Fibroblast of peridontal ligament (primary cell): ENCODE measurements at regions not wholly inside any gene's neighbourhood (a gene's known extent, or its start where the extent isn't known, plus 50 kb on each side); places are given as distances from the start of the nearest gene placed in this dataset.
"Not testable (repeated sequence)": the region's sequence is repeated elsewhere in the genome, so short reads cannot be mapped to it uniquely, and the experiment has no call there.

Source experiments
- DNase-seq: peaks from one replicate; pipeline ENCODE4 v3.0.0-alpha.2; 2010; ENCODE audit errors: extremely low read depth

DNA sequence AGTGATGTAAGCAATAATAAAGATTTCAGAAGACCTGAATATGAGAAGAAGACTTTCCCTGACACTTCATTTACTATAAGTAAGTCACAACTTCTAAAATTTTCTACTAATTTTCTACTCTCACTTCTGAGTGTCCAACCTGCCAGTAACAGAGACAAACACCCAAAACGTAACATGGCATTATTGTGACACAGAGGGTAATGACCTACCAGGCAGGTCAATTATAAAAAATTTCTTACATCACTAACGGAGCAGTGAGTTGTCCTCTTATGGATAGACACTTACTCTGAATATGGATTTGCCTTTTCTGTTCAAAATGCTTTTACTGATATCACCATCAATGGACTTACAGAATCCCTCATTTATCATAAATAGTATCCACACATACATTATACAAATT lies 405.9 kb upstream of the MAGEB16 start:
- DNase-seq, result no peak

DNA sequence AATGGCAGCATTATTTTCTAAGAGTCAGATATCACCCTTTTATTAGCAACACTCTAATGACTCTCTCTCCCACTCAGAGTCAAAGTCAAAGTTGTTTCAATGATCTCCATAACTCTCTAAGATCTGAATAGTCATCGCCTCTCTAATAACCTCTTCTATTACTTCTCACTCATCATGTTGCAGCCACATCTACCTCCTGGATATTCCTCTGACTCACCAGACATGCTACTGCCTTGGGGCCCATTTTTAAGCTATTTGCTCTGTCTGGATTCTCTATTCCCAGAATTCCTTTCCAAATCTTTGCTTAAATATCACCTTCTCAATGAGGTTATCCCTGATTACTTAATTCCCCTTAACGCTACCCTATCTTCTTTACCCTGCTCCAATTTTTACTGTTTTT lies 391.8 kb upstream of the MAGEB16 start:
- DNase-seq, result no peak

DNA sequence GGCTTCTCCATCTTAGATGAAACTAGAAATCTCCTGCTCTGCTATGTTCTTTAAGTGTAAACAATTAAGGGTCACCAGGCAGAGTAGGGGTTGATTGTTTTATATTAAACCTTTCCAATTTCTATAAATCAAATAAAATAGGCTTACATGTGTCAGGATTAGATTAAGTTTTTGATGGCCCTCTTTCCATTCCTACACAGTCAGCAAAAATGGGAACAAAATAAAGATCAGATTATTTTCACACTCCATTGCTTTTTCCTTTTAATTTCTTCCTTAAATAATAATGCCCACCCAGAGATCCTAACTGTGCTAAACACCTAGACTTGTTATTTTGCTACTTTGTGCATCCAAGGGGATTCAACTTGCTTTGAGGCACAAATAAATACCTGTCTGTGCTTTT lies 381.4 kb upstream of the MAGEB16 start:
- DNase-seq, result no peak

DNA sequence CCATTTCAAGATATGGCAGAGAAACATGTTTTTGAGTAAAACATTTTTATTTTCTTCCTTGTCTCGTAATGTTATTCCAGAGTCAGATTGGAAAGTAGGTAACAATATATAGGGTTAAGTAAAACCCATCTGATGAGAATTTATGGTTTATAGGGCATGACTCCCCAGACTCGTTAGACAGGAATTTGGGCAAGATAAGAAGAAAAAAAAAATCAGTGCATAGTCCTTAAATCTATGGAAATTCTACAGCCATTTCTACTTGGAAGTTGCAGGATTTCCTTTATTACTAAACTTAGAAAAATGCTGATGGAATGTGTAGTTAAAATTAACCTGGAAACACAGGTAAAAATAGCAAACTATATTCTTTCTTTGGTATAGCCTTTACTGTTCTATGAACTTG lies 366.1 kb upstream of the MAGEB16 start:
- DNase-seq, result no peak

DNA sequence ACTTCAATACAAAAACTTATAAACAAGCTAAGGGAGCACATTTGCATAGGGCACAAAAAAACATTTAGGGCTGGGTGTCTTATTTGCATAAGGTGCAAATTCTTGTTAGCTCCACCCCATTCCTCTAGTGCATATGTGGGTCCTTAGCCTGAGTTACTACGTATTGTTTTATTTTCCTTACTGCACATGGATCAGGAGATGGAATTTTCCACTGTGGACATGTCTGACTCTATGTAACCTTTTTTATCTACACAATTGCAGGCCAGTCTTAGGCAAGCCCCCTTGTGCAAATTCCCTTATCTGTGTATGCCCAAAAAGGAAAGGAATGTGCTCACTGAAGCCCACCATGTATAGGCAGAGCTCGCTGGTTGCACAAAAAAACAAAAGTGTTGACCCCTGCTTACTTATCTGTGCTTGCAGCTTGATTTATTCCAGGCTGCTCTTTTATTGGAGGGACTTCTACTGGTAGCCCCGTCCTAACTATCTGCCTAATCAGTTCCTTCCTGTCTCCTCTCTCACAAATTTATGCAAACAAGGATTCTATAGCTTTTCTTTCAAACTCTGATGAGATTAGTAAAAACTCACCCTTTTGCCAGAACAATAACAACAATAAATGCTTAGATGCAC lies 359.0 kb upstream of the MAGEB16 start:
- DNase-seq, result no peak

DNA sequence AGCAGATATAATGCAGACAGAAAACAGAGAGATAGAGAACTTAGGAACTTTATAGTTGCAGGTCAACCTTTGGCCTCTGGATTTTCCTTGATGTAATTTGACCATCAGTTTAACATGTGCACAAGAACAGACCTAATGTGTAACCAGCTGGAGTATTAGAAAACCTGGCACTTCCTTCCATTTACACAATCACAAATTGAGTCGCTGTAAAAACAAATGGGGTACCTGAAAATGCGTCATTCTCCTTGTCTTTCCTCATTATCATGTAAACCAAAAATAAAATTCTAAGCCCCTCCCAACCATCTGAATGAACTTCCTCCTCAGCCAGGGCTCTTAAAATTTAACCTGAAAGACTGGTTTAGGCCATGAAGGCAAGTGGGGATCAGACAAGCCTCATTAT lies 358.4 kb upstream of the MAGEB16 start:
- DNase-seq, result no peak

DNA sequence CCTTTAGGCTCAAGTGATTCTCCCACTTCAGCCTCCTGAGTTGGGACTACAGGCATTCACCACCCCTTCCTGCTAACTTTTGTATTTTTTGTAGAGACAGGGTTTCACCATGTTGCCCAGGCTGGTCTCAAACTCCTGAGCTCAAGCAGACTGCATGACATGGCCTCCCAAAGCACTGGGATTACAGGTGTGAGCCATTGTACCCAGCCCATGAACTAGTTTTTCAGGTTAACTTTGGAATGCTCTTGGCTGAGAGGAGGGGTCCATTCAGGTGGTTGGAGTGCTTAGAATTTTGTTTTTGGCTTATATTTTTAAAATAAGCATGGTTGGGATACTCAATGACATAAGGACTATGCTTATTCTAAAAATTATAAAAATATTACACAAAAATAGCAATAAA lies 355.7 kb upstream of the MAGEB16 start:
- DNase-seq, result no peak

DNA sequence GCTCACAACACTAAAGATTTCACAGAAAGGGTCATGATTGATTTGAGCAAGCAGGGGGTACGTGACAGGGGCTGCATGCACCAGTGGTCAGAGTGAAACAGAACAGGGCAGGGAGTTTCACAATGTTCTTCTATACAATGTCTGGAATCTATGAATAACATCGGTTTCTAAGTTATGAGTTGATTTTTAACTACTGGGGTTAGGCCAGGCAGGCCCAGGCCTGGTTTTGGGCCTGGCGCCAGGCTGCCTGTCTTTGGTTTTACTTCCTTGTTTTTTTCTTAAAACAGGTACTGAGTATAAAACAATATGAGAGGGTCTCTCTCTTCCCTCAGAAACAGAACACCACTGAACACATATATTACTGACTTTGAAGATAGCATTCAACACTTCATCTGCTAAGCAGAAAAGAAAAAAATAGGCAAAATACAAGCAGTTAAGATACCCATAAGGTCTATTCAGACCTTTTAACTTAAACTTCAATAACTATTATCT lies 355.0 kb upstream of the MAGEB16 start:
- not testable (repeated sequence) for DNase-seq

DNA sequence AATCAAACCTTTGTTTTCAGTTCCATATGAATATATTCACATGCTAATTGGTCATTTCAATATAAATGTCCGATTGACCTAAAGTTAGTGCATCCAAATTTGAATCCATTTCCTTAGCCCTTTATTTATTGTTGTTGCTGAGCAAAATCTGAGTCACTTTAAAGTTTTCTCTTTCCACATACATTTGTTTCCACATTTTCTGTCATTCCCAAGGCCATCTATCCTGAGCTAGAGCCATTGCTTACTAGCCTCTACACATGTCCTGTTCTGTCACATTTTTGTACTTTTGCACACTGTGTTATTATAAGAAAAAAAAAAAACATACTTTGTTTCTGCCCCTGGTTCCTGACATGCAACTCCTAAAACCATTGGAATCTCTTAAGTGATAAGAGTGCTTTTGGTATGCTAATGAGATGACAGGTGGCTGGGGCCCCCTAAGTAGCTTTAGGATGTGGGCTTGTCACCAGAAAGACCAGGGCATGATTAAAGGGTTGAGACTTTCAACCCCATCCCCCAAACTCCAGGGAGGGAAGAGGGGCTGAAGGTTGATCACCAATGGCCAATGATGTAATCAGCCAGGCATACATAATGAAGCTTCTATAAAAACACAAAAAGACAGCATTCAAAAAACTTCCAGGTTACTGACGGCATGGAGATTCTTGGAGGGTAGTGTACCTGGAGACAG lies 353.3 kb upstream of the MAGEB16 start:
- DNase-seq, result no peak

DNA sequence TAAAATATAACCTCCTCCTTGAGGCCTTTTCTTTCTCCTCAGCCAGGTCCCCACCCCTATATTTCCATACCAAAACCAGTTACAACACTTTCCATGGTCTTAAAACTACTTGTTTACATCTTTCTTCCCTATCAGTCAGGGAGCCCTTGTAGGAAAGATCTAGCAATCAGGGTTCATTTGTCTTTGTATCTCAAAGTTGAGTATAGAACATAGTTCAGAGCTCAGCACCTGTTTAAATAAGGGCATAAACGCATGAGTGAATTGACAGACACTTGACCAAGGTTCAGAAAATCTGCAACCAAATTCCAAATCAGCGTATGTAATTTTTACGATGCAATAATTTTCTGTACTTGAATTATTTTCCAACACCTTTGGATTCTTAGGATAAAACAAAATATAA lies 352.2 kb upstream of the MAGEB16 start:
- no peak for DNase-seq

DNA sequence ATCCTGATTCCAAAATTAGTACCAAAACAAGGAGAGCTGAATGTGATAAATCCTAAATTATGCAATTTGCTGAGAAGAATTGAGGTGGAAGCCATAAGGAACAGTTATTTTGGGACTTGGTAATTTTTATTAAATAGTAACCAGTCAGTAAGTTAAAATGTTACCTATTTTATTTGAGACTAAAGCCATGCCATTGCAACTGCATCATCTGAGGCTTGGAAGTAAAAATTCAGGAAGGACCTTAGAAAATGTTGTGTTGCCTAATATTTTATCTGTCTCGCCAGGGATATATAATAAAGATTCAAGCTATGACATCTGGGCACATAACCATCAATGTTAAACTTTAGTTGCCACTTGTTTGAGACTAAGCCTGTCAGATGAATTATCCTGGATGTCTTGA lies 341.3 kb upstream of the MAGEB16 start:
- DNase-seq, result no peak

DNA sequence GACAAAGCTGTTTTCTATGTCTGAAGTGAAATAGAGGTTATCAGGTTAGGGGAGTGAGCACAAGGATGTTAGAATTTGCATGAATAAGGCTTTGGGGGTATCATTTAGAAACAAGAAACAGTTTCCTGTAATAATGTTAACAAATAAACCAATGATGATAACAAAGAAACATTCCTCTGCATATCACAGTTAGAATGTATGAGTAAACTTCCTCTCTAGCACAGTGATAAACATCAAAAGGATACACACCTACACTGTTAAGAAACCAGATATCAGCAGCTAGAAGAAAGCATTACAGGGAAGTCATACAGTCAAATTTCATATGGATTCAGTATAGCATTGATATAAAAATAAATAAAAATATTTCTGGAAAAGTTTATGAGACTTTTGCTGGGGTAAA lies 340.0 kb upstream of the MAGEB16 start:
- no peak for DNase-seq

DNA sequence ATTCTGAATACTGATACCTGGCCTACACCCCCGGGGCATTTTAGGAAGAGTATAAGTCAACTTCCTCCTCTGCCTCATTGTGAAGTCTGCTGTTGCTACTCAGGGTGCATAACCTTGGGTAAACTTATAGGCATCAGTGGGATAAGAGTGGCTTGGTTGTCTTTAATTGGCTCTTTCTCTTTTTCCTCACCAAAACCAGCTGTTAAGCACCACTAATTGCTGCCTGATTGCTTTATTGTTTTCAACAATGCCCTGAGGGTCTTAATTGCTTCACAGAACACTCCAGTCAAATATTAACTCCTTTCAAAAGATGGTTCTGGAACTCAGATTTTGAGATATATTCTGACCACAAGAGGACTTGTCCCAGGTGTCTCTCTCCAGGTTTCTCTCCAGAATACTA lies 337.0 kb upstream of the MAGEB16 start:
- no peak for DNase-seq

DNA sequence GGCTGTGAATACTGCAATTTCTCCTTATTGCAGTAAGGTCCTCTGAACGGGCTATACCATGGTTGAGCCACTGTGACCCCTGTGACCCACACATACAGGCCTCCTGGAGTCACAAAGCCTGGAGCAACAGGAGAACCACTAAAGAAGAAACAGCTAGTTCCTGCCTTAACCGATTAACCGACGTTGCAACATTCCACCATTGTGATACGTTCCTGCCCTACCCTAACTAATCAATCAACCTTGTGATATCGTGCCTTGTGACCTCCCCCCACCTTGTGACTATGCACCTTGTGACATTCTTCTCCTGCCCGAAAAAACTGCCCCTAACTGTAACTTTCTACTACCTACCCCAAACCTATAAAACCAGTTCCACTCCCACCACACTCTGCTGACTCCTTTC lies 301.5 kb upstream of the MAGEB16 start:
- DNase-seq, result not testable (repeated sequence)

DNA sequence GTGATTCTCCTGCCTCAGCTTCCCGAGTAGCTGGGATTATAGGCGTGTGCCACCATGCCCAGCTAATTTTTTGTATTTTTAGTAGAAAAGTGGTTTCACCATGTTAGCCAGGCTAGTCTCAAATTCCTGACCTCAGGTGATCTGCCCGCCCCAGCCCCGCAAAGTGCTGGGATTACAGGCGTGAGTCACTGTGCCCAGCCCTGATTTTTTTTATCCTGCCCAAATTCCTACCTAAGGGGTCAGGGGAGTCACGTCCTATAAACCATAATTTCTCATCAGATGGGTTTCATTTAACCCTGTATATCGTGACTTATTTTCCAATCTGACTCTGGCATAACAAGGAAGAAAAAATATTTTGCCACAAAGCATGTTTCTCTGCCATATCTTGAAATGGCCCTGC lies 300.7 kb upstream of the MAGEB16 start:
- DNase-seq, result not testable (repeated sequence)

DNA sequence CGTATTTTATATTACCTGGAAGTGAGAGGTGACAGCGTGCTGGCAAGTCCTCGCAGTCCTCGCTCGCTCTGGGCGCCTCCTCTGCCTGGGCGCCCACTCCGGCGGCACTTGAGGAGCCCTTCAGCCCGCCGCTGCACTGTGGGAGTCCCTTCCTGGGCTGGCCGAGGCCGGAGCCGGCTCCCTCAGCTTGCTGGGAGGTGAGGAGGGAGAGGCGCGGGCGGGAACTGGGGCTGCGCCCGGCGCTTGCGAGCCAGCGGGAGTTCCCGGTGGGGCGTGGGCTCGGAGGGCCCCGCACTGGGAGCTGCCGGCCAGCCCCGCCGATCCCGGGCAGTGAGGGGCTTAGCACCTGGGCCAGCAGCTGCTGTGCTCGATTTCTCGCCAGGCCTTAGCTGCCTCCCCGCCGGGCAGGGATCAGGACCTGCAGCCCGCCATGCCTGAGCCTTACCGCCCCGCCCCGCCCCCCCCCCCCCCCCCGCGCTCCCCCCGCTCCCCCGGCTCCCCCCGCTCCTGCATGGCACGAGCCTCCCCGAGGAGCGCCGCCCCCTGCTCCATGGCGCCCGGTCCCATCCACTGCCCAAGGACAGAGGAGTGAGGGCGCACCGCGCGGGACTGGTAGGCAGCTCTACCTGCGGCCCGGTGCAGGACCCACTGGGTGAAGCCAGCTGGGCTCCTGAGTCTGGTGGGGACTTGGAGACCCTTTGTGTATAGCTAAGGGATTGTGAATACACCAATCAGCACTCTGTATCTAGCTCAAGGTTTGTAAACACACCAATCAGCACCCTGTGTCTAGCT lies 298.9 kb upstream of the MAGEB16 start:
- no peak for DNase-seq

DNA sequence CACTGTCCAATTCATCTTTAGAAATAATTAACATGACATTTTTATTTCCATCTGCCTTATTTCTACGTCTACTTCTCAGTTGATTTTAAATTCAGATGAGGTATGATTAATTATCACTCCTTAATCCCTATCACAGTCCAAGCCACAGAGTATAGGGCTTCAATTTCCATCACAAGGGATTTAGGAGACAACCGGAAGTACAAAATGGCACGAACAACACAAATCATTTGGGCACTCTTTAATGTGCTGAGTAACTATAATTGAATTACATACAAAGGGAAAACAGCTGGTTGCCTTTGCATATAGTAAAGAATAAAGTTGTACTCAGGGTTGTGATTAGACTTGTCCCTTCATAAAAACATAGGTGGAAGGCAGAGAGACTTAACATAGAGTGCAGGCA lies 290.4 kb upstream of the MAGEB16 start:
- DNase-seq, result no peak

DNA sequence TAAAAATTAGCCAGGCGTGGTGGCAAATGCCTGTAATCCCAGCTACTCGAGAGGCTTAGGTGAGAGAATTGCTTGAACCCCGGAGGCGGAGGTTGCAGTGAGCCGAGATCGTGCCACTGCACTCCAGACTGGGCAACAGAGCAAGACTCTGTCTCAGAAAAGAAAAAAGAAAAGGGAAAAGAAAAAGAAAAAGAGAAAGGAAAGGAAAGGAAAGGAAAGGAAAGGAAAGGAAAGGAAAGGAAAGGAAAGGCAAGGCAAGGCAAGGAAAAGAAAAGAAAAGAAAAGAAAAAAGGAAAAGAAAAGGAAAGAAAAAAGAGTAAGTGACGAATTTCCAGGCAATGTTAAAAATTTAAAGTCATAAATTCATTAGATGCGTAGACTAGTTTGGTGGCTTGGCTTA lies 250.1 kb upstream of the MAGEB16 start:
- not testable (repeated sequence) for DNase-seq

DNA sequence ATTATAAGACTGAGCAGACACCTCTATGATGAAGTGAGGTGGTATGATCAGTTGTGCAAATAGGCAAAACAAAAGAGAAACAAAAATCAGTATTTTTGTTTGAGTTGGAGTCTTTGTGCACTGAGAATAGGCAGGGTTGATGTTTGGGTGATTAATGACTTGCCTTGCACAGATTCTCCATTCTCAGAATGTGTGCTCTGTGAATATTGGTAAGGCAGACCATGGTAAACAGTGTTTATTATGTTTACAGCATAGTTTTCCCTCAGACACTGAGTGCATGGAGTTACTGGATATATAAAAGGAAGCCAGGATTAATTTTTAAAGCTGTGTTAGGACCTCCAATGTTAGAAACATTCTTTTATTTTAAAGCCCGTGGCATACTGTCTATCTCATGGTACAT lies 240.2 kb upstream of the MAGEB16 start:
- no peak for DNase-seq

DNA sequence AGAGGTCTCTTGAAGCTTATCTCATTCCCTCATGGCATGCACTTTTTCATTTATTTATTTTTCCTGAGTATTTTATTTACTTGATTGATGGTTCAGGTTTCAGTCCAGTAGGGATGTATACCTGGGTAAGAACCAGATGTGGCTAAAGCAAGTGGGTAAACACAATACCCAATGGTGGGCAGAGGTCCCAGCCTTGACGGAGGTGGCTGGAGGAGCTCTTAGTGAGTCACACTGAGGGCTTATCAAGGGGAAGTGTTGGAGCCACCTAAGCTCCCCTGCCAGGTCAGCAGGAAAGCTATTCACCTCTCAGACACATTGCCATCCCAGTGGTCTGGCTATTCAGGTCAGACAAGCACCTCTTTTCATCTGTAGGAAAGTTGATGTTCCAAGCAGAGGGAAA lies 236.2 kb upstream of the MAGEB16 start:
- DNase-seq, result no peak

DNA sequence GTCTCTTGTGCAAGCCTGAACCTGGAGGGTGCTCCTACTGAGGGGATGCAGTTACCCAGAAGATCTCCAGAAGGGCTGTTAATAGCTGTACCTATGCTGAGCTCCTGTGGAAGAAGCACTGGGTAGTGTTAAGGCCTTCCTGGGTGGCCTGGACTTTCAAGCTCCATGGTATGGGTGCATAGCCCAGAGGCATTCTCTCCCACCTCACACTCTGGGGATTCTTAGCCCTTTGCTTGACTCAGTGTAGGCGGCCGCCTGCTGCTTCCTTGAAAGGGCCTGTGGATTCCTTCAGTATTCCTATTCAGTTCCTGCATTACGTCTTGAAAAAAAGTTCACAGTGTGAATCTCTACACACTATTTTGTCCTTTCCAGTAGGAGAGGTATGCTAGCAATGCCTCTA lies 235.7 kb upstream of the MAGEB16 start:
- no peak for DNase-seq

DNA sequence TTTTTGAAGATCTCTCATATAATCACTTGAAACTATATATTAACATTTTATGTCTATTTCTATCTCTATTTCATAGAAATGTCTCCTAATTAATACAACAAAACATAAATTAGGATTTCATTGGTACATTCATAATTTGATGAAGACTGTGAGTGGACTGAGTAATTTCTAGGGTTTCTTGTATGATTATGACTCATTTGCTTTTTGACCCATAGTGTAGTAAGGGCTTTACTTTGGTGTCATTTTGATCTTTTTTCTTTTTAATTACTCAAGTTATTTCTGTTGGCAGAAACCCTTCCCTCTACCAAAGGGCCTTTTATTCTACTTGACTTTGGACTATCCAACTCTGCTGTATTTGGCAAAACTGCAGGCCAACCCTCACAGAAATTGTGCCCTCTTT lies 207.9 kb upstream of the MAGEB16 start:
- DNase-seq, result no peak

DNA sequence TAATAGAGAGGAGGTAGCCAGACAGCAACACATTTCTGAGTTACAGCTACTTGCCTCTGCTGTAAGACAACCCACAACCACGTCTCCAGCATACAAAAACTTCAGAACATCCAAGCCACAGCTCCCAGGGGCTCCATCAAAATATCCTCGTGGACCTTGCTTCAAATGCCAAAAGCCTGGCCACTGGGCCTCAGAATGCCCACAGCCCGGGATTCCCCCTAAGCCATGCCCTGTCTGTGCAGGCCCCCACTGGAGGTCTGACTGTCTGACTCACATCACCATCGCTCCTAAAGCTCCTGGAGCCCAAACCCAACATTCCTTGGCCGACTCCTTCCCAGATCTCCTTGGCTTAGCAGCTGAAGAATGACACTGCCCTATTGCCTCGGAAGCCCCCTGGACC lies 186.6 kb upstream of the MAGEB16 start:
- DNase-seq, result not testable (repeated sequence)
